ENCODE measurements at regions not wholly inside any gene's neighbourhood (a gene's known extent, or its start where the extent isn't known, plus 50 kb on each side); places are given as distances from the start of the nearest gene placed in this dataset.

DNA sequence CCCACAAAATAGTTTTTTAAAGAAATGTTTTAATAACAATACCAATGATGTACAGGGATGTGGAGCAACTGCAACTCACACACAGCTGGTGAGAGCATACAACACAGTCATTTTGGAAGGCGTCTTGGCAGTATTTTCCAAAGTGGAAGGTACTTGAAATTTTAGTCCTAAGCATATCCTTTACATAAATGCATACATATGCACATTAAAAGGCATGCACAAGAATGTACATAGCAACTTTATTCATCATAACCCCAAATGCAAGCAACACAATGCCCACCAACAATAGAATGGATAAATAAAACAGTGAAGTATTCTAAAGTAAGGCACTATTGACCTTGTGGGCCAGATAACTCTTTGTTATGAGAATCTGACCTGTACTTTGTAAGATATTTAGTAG lies 310.1 kb upstream of the ADGRL2 start:
- TF ChIP-seq, protein P1, sequence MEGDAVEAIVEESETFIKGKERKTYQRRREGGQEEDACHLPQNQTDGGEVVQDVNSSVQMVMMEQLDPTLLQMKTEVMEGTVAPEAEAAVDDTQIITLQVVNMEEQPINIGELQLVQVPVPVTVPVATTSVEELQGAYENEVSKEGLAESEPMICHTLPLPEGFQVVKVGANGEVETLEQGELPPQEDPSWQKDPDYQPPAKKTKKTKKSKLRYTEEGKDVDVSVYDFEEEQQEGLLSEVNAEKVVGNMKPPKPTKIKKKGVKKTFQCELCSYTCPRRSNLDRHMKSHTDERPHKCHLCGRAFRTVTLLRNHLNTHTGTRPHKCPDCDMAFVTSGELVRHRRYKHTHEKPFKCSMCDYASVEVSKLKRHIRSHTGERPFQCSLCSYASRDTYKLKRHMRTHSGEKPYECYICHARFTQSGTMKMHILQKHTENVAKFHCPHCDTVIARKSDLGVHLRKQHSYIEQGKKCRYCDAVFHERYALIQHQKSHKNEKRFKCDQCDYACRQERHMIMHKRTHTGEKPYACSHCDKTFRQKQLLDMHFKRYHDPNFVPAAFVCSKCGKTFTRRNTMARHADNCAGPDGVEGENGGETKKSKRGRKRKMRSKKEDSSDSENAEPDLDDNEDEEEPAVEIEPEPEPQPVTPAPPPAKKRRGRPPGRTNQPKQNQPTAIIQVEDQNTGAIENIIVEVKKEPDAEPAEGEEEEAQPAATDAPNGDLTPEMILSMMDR (IDR thresholded peaks at IDR 0.05), result no peak
- no peak for DNase-seq (ENCODE audit: extremely low spot score, unreplicated experiment)
- Mint-ChIP-seq H3K9me3 (ENCODE audit: unreplicated experiment) (peaks cover 13% of the 10 kb centered on the region), H3K27me3 (ENCODE audit: unreplicated experiment) (peaks cover 5% of the 10 kb centered on the region), H3K4me3 (ENCODE audit: unreplicated experiment) (no peak overlapping the region), H3K27ac (ENCODE audit: unreplicated experiment) (no peak overlapping the region), H3K36me3 (ENCODE audit: unreplicated experiment) (peaks cover 4% of the 10 kb centered on the region), H3K4me1 (ENCODE audit: unreplicated experiment) (no peaks in the 10 kb centered on the region)

DNA sequence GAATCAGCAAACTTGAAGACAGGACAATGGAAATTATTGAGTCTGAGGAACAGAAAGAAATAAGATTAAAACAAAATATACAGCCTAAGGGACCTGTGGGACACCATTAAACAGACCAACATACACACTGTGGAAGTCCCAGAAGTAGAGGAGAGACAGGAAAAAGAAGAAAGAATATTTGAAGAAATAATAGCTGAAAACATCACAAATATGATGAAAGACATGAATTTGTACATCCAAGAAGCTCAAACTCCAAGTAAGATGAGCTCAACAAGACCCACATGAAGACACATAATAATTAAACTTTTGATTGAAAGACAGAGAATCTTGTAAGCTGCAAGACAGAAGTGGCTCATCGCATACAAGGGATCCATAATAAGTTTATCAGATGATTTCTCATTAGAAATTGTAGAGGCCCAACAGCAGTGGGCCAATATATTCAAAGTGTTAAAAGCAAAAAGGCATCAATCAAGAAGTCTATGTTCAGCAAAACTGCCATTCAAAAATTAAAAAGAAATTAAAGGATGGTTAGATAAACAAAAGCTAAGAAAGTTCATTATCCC lies 311.3 kb upstream of the ADGRL2 start:
- Mint-ChIP-seq H3K27me3 (ENCODE audit: unreplicated experiment) (no peaks in the 10 kb centered on the region), H3K9me3 (ENCODE audit: unreplicated experiment) (peaks cover 13% of the 10 kb centered on the region), H3K27ac (ENCODE audit: unreplicated experiment) (no peak overlapping the region), H3K4me3 (ENCODE audit: unreplicated experiment) (no peak overlapping the region), H3K4me1 (ENCODE audit: unreplicated experiment) (no peaks in the 10 kb centered on the region), H3K36me3 (ENCODE audit: unreplicated experiment) (peaks cover 4% of the 10 kb centered on the region)
- DNase-seq (ENCODE audit: extremely low spot score, unreplicated experiment), result no peak
- TF ChIP-seq, protein P1 (IDR thresholded peaks at IDR 0.05), result no peak

DNA sequence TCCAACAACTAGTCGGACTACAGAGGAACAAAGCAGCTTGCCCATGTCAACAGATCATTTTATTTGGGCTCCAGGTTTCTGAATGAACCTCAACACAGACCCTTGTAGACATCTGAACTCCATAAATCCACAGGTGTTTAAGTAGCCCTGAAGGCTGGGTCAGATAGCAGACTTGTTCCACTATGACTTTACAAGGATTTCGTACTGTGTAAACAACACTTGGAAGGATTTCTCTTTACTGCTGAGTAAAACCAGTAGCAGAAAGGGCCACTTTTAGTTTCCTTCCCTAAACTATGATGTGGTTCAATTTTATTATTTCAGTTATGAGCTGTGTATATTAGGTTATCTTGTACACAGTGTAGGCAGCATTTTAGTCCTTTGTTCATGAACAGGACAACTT lies 316.4 kb upstream of the ADGRL2 start:
- TF ChIP-seq, protein P1 (IDR thresholded peaks at IDR 0.05), result no peak
- H3K36me3 Mint-ChIP-seq (ENCODE audit: unreplicated experiment), result peaks cover 2% of the 10 kb centered on the region
- no peak overlapping the region for H3K27ac Mint-ChIP-seq (ENCODE audit: unreplicated experiment)
- H3K4me1 Mint-ChIP-seq (ENCODE audit: unreplicated experiment), result no peaks in the 10 kb centered on the region
- no peaks in the 10 kb centered on the region for H3K27me3 Mint-ChIP-seq (ENCODE audit: unreplicated experiment)
- H3K9me3 Mint-ChIP-seq (ENCODE audit: unreplicated experiment), result peaks cover 11% of the 10 kb centered on the region
- DNase-seq (ENCODE audit: extremely low spot score, unreplicated experiment), result no peak
- H3K4me3 Mint-ChIP-seq (ENCODE audit: unreplicated experiment), result no peak overlapping the region

DNA sequence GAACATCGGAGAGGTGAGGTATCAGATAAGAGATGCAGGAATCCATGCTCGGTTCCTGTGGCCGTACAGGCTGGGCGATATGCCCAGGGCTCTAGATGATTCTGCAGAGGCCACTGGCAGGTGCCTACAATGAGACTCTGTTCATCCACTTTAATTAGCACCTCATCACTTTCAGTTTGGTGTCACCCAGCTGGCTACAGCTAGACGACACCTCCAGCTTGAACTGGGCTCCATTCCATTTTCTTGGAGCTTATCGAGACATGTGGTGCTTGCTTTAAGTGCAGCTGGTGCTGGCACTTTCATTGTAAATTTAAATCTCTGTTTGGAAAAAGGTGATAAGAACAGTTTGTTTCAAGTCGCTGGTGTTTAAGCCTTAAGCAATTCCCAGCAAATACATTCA lies 322.5 kb upstream of the ADGRL2 start:
- Mint-ChIP-seq H3K27me3 (ENCODE audit: unreplicated experiment) (no peaks in the 10 kb centered on the region), H3K27ac (ENCODE audit: unreplicated experiment) (no peak overlapping the region), H3K4me3 (ENCODE audit: unreplicated experiment) (no peak overlapping the region), H3K36me3 (ENCODE audit: unreplicated experiment) (no peaks in the 10 kb centered on the region), H3K9me3 (ENCODE audit: unreplicated experiment) (no peaks in the 10 kb centered on the region), H3K4me1 (ENCODE audit: unreplicated experiment) (peaks cover 3% of the 10 kb centered on the region)
- no peak for DNase-seq (ENCODE audit: extremely low spot score, unreplicated experiment)
- TF ChIP-seq, protein P1 (IDR thresholded peaks at IDR 0.05), result no peak

- Mint-ChIP-seq H3K4me3 (ENCODE audit: unreplicated experiment) (no peak overlapping the region), H3K27ac (ENCODE audit: unreplicated experiment) (no peak overlapping the region), H3K36me3 (ENCODE audit: unreplicated experiment) (no peaks in the 10 kb centered on the region), H3K27me3 (ENCODE audit: unreplicated experiment) (no peaks in the 10 kb centered on the region), H3K4me1 (ENCODE audit: unreplicated experiment) (peaks cover 3% of the 10 kb centered on the region), H3K9me3 (ENCODE audit: unreplicated experiment) (no peaks in the 10 kb centered on the region)
- TF ChIP-seq, protein P1 (IDR thresholded peaks at IDR 0.05), result no peak
- DNase-seq (ENCODE audit: extremely low spot score, unreplicated experiment), result no peak
Observed at GRCh38 chr1:81477710-81478109, 323.0 kb upstream of the ADGRL2 start.
